ENCODE measurements at regions not wholly inside any gene's neighbourhood (a gene's known extent, or its start where the extent isn't known, plus 50 kb on each side); places are given as distances from the start of the nearest gene placed in this dataset.

- no peak for TF ChIP-seq POLR2AphosphoS5 (IDR thresholded peaks at IDR 0.05; ENCODE audit: low read depth, low read length)
- no peak for TF ChIP-seq TAF1 (IDR thresholded peaks at IDR 0.05; ENCODE audit: borderline replicate concordance, insufficient read depth, low read length)
- no peak for TF ChIP-seq REST (IDR thresholded peaks at IDR 0.05; ENCODE audit: insufficient read depth in 1 of 2, low read depth in 2 of 2, low read length in 2 of 2)
- no peak for TF ChIP-seq SIN3A (IDR thresholded peaks at IDR 0.05; ENCODE audit: borderline replicate concordance, insufficient read depth, low read length)
Measured at GRCh38 chr14:85333313-85333712, 196.6 kb upstream of the FLRT2 start.
